ENCODE measurements at regions not wholly inside any gene's neighbourhood (a gene's known extent, or its start where the extent isn't known, plus 50 kb on each side); places are given as distances from the start of the nearest gene placed in this dataset.

DNA sequence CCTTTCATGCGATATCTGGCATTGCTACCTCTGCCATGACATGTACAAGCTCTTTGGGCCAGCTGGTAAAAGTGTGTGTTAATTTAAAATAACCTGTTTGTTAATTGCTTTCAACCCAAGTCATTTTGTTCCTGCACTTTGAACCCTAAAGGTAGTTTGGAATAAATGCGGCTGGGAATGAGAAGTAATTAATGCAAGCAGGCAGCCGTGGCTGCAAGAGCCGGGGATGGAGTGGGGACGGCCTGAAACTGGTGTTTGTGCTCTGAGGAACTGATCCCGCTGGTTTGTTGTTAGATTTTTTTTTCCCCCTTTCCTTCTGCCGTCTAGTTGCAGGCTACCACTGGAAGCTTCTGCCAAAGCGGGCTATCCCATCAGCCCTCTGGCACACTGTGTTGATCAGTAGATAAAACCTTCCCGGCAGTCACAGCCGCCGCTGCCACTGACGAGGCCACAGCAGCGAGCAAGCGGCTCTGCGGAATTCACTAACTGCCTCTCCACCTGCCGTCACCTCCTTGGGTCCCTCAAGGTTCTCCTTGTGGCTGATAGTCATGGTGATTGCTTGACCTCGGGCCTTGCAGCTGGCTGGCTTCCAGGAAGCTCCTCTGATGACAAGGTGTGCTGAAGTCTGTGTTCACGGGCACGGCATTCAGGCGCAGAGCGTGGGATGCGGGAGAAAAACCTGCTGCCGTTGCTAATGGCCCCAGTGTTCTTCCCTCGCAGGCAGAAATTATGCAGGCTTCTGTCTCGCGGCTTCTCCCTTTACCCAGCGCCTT is 315.9 kb downstream of the TFAP2A start:
- in situ Hi-C loops (cut with HindIII; ENCODE audit: low sequenced_read_pairs): no loop called here
- H3K4me3 ChIP-seq (ENCODE audit: low read depth, low read length): peak overlapping the region; percentile 10
- no peak for DNase-seq (ENCODE audit: low read depth)
- TF ChIP-seq, protein P1, sequence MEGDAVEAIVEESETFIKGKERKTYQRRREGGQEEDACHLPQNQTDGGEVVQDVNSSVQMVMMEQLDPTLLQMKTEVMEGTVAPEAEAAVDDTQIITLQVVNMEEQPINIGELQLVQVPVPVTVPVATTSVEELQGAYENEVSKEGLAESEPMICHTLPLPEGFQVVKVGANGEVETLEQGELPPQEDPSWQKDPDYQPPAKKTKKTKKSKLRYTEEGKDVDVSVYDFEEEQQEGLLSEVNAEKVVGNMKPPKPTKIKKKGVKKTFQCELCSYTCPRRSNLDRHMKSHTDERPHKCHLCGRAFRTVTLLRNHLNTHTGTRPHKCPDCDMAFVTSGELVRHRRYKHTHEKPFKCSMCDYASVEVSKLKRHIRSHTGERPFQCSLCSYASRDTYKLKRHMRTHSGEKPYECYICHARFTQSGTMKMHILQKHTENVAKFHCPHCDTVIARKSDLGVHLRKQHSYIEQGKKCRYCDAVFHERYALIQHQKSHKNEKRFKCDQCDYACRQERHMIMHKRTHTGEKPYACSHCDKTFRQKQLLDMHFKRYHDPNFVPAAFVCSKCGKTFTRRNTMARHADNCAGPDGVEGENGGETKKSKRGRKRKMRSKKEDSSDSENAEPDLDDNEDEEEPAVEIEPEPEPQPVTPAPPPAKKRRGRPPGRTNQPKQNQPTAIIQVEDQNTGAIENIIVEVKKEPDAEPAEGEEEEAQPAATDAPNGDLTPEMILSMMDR (IDR thresholded peaks at IDR 0.05; ENCODE audit: low read depth, low read length, missing control alignments): no peak

DNA sequence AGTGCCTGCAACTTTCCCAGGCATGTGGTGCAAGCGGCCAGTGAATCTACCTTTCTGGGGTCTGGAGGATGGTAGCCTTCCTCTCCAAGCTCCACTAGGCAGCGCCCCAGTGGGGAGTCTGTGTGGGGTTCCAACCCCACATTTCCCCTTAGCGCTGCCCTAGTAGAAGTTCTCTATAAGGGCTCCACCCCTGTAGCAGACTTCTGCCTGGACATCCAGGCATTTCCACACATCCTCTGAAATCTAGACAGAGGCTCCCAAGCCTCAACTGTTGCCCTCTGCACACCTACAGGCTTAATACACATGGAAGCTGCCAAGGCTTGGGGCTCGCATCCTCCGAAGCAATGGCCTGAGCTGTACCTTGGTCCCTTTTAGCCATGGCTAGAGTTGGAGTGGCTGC is 321.6 kb downstream of the TFAP2A start:
- in situ Hi-C loops (cut with HindIII; ENCODE audit: low sequenced_read_pairs): no loop called here
- no peak overlapping the region for H3K4me3 ChIP-seq (ENCODE audit: low read depth, low read length)
- DNase-seq (ENCODE audit: low read depth): no peak
- TF ChIP-seq, protein P1 (IDR thresholded peaks at IDR 0.05; ENCODE audit: low read depth, low read length, missing control alignments): no peak

DNA sequence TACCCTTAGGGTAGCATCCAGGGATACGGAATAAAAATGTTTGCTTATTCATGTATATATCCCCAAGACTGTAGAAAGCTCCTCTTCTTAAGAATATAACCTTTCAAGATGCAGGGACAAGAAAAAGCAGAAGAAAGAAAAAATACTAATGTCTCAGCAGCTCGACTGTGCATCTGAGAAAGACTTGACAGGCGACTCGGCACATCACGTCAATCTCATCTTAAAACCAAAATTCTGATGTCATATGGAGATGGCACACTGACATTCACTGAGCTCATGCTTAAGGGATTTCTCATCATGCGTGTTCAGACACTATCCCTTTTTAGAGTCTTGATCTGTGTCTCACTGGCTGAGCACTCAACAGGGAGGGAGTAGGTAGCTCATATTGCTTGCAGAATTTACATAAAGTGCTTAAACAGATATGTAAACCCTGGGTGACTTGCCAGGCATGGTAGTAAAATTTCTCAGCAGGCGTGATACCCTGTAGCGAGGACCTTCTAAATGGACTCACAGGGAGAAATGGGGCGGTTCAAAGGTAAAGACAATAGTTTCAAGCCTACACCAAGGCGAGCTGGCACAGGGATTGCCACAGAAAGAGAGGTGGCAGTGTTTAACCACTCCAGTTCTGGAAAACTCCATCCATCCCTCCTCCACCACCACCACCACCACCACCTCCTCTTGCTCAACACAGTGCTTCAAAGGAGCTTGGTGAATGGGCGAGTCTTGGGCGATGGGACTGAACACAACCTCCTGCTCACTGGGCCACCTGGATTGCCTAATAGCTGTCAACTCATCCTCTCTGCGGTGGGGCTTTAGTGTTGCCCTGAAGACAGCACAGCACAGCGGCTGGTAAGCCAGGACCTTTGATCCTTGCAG is 330.5 kb downstream of the TFAP2A start:
- TF ChIP-seq, protein P1 (IDR thresholded peaks at IDR 0.05; ENCODE audit: low read depth, low read length, missing control alignments): no peak
- in situ Hi-C loops (cut with HindIII; ENCODE audit: low sequenced_read_pairs): no loop called here
- no peak for DNase-seq (ENCODE audit: low read depth)
- H3K4me3 ChIP-seq (ENCODE audit: low read depth, low read length): no peak overlapping the region

DNA sequence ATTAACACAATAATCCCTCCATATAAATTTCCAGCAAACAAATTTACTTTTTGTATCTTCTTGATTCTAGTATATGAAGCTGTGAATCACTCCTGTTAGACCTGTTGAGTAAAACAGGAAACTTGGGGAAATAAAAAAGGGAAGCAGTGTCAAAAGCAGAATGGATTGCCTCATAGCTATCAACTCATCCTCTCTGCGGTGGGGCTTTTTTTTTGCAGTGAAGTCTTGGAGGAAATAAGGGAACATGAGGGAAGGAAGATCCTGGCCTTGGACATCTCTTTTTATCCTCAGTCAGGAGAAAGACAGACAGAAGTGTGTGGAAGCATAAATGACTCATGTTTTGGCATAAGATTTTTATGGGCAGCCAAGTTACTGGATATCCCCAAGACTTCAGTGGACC is 332.5 kb downstream of the TFAP2A start:
- H3K4me3 ChIP-seq (ENCODE audit: low read depth, low read length): no peak overlapping the region
- in situ Hi-C loops (cut with HindIII; ENCODE audit: low sequenced_read_pairs): no loop called here
- TF ChIP-seq, protein P1 (IDR thresholded peaks at IDR 0.05; ENCODE audit: low read depth, low read length, missing control alignments): no peak
- no peak for DNase-seq (ENCODE audit: low read depth)

DNA sequence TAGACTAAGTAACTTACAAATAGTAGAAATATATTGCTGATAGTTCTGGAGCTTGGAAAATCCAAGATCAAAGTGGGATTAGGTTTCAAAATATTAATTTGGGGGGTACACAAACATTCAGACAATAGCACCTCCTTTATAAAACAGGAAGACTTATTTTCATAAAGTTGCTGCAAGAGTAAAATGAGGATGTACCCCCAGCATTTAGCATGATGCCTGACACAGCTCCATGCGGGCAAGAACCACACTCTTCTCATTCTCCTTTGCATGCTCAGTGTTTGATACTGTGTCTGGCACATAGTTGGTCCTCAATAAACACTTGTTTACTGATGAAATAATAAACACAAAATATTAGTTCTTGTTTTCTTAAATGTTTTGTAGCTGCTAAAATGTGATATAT is 332.9 kb downstream of the TFAP2A start:
- no peak for DNase-seq (ENCODE audit: low read depth)
- H3K4me3 ChIP-seq (ENCODE audit: low read depth, low read length): no peak overlapping the region
- in situ Hi-C loops (cut with HindIII; ENCODE audit: low sequenced_read_pairs): no loop called here
- TF ChIP-seq, protein P1 (IDR thresholded peaks at IDR 0.05; ENCODE audit: low read depth, low read length, missing control alignments): no peak

DNA sequence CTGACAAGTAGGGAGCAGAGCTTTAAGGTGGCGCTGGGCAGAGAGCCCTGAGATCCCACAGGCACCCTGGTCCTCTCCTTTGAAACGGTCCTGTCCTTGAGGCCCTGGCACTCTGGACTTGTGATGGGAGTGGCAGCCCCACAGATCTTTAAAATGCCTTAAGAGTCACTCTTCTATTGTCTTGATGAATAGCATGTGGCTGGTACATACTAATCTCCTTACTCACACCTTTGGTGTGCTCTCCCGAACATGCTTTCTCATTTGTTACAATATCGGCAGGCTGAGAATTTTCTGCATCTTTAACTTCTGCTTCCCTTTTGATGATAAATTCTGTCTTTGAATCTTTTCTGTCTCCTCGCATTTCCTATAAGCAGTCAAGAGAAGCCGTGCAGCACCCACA is 333.8 kb downstream of the TFAP2A start:
- in situ Hi-C loops (cut with HindIII; ENCODE audit: low sequenced_read_pairs): no loop called here
- H3K4me3 ChIP-seq (ENCODE audit: low read depth, low read length): no peak overlapping the region
- DNase-seq (ENCODE audit: low read depth): no peak
- TF ChIP-seq, protein P1 (IDR thresholded peaks at IDR 0.05; ENCODE audit: low read depth, low read length, missing control alignments): no peak
